NCI-H226 (cell line): ENCODE measurements at regions not wholly inside any gene's neighbourhood (a gene's known extent, or its start where the extent isn't known, plus 50 kb on each side); places are given as distances from the start of the nearest gene placed in this dataset.
"Not testable (repeated sequence)": the region's sequence is repeated elsewhere in the genome, so short reads cannot be mapped to it uniquely, and the experiment has no call there.

ENCODE experiments used
- DNase-seq: peaks from one replicate; pipeline ENCODE4 v3.0.0-alpha.2; 2015

- DNase-seq: no peak
Observed at GRCh38 chr5:92852219-92852618, 728.8 kb downstream of the NR2F1-AS1 start.

- no peak for DNase-seq
Observed at GRCh38 chr5:92850886-92851285, 730.1 kb downstream of the NR2F1-AS1 start.

GRCh38 chr5:92849756-92850155 lies 731.3 kb downstream of the NR2F1-AS1 start:
- no peak for DNase-seq

- no peak for DNase-seq
Observed at GRCh38 chr5:92841604-92842155, 739.3 kb downstream of the NR2F1-AS1 start.

- no peak for DNase-seq
Observed at GRCh38 chr5:92838253-92838652, 742.8 kb downstream of the NR2F1-AS1 start.

GRCh38 chr5:92836855-92837755 lies 743.9 kb downstream of the NR2F1-AS1 start:
- DNase-seq: peak; percentile 73

GRCh38 chr5:92835712-92836111 lies 745.3 kb downstream of the NR2F1-AS1 start:
- no peak for DNase-seq

GRCh38 chr5:92823551-92823950 lies 757.5 kb downstream of the NR2F1-AS1 start:
- not testable (repeated sequence) for DNase-seq

- DNase-seq: no peak
Observed at GRCh38 chr5:92822183-92822582, 758.8 kb downstream of the NR2F1-AS1 start.

- no peak for DNase-seq
Observed at GRCh38 chr5:92809855-92810465, 771.1 kb downstream of the NR2F1-AS1 start.

GRCh38 chr5:92808474-92808873 lies 772.5 kb downstream of the NR2F1-AS1 start:
- DNase-seq: no peak

- DNase-seq: no peak
Observed at GRCh38 chr5:92807085-92807484, 773.9 kb downstream of the NR2F1-AS1 start.

GRCh38 chr5:92805446-92805845 lies 775.6 kb downstream of the NR2F1-AS1 start:
- DNase-seq: no peak

- DNase-seq: no peak
Observed at GRCh38 chr5:92801911-92802310, 779.1 kb downstream of the NR2F1-AS1 start.

- DNase-seq: peak; percentile 30
Observed at GRCh38 chr5:92800365-92800764, 780.7 kb downstream of the NR2F1-AS1 start.

GRCh38 chr5:92795633-92796032 lies 785.4 kb downstream of the NR2F1-AS1 start:
- DNase-seq: no peak

GRCh38 chr5:92780057-92780456 lies 801.0 kb downstream of the NR2F1-AS1 start:
- DNase-seq: no peak

- no peak for DNase-seq
Observed at GRCh38 chr5:92779536-92779935, 801.5 kb downstream of the NR2F1-AS1 start.

GRCh38 chr5:92778261-92778660 lies 802.8 kb downstream of the NR2F1-AS1 start:
- DNase-seq: no peak

GRCh38 chr5:92777421-92777820 lies 803.6 kb downstream of the NR2F1-AS1 start:
- DNase-seq: peak; percentile 12

- DNase-seq: no peak
Observed at GRCh38 chr5:92775711-92776615, 805.1 kb downstream of the NR2F1-AS1 start.

GRCh38 chr5:92769978-92770377 lies 811.0 kb downstream of the NR2F1-AS1 start:
- no peak for DNase-seq

GRCh38 chr5:92761585-92761984 lies 819.4 kb downstream of the NR2F1-AS1 start:
- DNase-seq: no peak
